GM12874 (cell line): ENCODE measurements at regions not wholly inside any gene's neighbourhood (a gene's known extent, or its start where the extent isn't known, plus 50 kb on each side); places are given as distances from the start of the nearest gene placed in this dataset.

Experiments
- CTCF ChIP-seq: IDR thresholded peaks from 2 replicates; pipeline ENCODE4 v1.5.1; 2011; ENCODE audit warnings: low read depth, mild to moderate bottlenecking, control low read depth, low read length, moderate library complexity; ENCODE audit not compliant: insufficient read depth

GRCh38 chr7:115516341-115516740, 514.2 kb downstream of the TFEC start:
- no peak for TF ChIP-seq CTCF

GRCh38 chr7:115511330-115511729, 519.2 kb downstream of the TFEC start:
- no peak for TF ChIP-seq CTCF

GRCh38 chr7:115505136-115505535, 525.4 kb downstream of the TFEC start:
- TF ChIP-seq CTCF: no peak

GRCh38 chr7:115499956-115500355, 530.6 kb downstream of the TFEC start:
- no peak for TF ChIP-seq CTCF

- TF ChIP-seq CTCF: no peak
These were observed 534.6 kb downstream of the TFEC start for GRCh38 chr7:115496006-115496405.

- TF ChIP-seq CTCF: no peak
These were observed 535.9 kb downstream of the TFEC start for GRCh38 chr7:115494529-115495147.

- TF ChIP-seq CTCF: no peak
These were observed 537.2 kb downstream of the TFEC start for GRCh38 chr7:115493381-115493780.
